HG03342 (cell line): ENCODE measurements at regions not wholly inside any gene's neighbourhood (a gene's known extent, or its start where the extent isn't known, plus 50 kb on each side); places are given as distances from the start of the nearest gene placed in this dataset.

Source experiments
- ATAC-seq: cut with Tn5 transposase; IDR thresholded peaks from one replicate; pipeline ENCODE4 v1.9.1; 2021; ENCODE audit warnings: mild to moderate bottlenecking, moderate library complexity; ENCODE audit not compliant: unreplicated experiment

DNA sequence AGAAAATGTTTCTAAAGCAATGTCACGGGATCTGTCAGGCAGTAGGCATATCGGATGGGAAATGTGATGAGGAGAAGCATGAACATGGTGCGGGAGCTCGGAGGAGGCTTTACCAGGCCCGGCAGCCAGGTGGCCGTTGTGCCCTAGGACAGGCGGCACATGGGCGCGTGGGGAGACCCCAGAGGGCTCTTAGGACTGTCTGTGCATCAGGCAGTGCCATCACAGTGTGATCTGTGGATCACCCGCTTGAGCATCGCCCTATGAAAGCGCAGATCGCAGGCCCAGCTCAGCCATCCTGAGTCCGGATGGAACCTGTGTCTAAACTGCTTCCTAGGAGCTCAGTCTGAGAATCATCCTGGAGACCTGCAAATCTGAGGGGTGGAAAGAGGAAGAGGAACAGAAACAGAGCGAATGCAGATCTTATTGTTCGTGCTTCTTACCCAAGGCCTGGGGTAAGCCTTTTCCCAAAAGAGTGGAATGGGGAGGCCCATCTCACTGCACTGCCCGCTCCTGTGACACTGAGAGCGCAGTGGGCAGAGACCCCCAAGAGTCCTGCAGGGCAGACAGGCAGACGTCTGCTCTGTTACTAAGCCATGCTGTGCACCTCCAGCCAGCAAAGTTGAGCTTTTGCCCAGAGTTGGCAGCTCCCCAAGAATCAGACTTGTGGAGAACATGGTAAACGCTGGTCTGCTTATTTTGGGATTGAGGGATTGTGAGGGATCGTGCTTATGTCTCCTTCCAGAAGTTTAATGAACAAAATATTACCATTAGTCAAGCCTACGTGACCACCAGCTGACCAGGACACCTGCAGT, 251.0 kb downstream of the RHOU start:
- no peak for ATAC-seq

DNA sequence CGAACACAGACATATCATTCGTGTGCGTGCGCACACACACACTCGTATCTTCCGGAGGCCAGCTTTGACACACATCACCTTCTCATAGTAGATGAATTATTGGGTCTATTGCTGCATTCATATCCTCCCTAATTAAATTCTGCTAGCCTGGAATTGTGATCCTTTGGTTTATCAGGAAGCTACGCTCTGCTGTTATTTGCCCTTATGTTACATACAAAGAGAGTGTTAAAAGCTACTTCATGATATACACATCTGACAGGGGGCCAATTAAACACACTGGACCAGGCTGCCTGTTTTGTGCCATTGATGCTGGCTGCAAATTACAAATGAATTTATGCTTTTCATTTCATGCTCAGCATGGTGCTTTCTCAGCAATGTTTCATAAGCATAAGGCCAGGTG, 252.0 kb downstream of the RHOU start:
- ATAC-seq = no peak

DNA sequence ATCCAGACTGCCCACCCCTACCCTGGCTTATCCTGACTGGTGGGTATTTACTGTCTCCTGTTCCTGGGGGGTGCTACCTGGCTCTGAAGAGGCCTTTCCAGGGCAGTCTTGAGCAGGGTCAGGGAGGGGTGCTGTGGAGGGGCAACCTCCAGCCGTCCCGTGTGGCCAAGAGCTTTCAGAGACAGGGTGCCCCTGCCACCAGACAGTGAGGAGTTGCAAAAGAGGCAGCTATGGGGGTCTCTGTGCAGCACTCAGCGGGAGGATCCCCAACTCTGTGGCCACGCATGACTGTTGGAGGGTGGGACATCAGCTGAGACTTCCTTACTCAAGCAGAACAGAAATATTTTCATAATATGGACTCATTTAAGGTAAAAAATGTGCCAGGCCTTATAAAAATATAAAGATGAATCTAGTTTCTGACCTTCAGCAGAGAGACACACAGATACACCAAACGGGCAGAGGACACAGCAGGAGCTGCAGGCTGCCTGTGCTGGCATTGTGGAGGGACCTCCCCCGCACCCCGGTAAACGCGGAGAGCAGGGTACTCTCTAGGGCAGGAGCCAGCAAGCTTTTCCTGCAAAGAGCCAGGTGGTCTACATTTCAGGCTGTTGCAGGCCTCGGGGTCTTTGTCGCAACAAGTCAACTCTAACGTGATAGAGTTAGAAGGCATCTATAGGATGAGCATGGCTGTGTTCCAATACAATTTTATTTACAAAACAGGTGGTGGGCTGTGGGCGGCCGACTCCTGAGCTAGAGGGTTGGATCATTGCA, 252.6 kb downstream of the RHOU start:
- ATAC-seq = no peak

DNA sequence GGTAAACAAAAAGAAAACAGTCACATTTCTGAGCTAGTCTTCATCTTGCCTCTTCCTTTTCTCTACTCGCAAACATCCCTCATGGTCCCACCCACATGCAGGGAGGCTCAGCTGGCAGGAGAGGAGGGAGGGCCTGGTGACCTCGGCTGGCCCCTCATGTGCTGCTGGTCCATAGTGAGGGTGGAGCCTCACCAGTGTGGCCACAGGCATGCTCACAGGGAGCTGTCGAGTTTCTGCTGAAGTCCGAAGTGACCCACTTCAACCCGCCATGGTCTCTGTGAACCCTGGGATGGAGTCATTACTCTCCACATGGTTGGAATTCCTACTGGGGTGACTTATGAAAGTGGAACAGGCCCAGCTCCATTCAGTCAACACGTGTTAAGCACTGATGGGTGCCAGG, 253.4 kb downstream of the RHOU start:
- no peak for ATAC-seq

DNA sequence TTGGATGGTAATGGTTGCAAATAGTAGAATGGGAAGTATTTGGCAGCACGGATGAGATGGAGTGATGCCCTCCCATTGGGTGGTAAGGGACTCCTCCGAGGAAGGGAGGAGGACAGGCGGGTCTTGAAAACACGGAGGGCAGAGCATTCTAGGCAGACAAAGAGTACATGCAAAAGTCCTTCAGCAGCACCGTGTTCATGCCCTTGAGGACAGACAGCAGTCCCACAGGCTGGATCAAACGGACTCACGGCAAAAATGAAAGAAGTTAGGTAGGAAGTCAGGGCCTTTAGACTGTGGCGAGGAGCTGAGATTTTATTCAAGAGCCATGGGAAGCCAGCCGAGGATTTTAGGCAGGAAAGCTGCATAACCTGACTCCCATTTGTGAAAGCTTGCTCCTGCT, 253.9 kb downstream of the RHOU start:
- ATAC-seq = no peak

DNA sequence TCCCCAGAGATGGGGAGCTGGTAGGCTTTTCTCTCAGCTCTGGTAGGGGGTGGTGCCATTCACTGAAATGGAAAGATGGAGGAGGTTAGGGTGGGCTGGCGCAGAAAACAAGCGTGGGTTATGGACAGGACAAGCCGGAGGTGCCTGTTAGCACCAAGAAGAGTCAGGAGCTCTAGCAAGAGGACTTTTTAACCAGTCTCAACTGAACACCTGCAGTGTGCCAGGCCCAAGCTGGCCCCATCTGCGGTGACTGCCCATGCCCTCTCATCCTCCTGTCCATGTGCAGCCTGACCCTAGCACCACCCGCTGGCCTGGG, 254.4 kb downstream of the RHOU start:
- ATAC-seq = no peak

DNA sequence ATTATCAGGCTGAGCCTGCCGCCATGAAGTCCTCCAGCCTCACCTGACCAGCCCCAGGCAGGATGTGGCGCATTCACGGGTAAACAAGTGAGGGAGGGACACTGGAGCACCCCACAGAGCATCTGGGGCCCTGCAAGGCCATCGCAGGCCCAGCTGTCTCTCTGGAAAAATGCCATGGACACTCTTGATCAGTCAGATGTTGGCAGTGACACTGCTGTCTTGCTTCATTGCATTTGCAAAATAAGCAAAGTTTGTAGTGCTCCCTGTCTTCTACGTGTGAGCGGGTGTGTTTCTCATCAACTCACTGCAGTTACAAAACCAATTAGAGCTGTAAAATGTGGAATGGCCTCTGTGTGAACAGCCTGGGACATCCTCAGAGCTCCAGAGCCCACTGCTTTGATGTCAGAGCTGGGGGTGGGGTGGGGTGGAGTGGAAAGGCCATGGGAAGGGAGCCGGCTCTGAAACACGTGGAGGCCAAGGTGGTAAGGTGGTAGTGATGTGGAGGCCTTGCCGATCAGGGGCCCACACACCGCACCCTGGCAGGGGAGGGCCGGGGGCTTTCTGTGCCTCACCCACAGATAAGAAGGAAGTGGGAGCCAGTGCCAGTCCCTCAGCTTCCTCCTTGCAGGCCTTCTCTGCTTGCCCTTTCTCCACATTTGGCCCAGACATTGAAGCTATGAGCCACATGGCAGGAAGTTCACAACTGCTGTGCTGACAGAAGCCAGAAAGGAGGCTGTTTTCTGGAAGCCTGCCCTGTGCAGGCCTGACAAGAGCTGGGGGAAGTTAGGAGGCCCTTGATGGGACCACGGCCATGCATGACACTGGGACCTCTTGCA, 254.9 kb downstream of the RHOU start:
- no peak for ATAC-seq

DNA sequence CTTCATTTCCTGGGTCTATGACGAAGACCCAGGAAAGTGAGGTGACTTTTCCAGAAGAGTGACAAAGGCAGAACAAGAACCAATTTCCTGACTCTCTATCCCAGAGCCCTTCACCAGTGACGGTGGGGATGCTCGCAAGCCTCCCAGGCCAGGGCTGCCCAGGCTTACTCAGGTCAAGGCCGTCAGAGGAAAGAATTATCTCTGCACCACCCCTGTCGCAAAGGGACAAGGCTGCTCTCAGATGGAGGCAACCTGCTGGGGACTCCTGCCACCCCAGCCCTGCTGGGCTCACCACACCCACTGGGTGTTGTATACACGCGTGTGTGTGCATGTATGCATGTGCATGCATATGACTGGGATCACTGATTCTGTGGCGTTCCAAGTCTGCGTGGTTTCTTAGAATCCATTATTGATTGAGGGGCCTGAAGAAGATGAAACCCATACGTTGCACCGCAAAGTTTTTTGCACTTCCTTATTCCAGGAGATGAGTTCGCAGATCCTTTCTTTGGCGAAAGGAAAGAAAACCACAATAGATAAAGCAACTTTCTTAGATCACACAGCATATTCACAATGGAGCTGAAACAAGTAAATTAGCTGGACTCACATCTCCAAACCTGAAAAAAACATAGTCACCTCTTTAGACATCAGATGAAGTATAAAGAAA, 255.8 kb downstream of the RHOU start:
- no peak for ATAC-seq

DNA sequence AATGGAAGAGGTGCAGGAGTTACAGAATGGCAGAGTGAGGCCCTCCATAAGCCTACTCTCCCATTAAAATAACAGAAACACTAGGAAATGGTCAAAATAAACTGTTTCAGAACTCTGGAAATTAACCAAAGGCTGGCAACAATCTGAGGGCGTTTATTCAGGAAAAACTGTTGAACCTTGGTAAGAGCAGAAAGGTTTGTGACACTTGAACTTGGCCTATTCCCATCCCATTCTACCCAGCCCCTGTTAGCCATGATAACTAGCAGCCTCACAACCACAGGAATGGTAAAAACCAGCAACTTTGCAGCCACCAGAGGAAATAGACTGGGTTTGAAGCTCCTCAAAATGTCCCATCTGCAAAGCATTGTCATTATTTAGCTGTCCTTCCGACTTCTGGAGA, 256.8 kb downstream of the RHOU start:
- no peak for ATAC-seq

DNA sequence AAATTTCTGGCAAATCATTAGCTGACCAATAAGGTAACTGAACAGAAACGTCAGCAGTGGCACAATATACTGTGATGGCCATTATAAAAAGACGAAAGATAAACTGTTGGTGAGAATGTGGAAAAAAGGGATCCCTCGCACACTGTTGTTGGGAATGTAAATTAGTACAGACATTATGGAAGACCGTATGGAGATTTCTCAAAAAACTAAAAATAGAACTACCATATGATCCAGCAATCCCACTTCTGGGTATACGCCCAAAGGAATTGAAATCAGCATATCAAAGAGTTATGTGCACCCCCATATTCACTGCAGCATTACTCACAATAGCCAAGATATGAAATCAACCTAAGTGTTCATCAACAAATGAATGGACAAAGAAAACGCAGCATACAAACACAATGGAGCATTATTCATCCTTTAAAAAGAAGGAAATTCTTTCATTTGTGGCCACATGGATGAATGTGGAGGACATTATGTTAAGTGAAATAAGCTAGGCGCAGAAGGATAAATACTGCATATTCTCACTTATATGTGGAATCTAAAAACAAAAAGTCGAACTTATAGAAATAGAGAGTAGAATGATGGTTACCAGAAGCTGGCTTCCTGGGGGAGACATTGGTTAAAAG, 257.7 kb downstream of the RHOU start:
- no peak for ATAC-seq

DNA sequence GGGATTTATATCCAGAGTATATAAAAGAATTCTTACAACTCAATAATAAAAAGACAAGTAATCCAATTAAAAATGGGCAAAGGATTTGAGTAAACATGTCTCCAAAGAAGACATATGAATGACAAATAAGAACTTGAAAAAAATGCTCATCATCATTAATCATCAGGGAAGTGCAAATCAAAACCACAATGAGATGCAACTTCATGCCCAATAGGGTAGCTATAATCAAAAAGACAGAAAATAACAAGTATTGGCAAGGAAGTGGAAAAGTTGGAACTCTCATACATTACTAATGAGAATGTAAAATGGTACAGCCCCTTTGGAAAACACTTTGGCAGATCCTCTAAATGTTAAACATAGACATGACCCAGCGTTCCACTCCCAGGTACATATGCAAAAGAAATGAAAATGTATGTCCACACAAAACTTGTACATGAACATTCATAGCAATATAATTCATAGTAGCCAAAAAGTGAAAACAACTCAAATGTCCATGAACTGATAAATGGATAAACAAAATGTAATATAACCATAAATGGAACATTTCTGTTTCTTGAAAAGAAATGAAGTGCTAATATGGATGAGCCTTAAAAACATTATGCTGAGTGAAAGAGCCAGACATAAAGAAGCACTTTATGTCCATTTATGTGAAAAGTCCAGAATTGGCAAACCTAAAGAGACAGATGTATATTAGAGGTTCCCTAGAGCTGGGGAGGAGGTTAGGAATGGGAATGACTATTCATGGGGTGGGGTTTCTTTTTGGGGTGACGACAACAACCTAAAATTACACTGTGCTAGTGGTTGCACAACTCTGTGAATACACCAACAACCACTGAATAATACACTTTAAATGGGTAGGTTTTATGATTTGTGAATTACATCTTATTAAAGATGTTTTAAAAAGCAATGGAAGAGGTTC, 259.7 kb downstream of the RHOU start:
- ATAC-seq = no peak

DNA sequence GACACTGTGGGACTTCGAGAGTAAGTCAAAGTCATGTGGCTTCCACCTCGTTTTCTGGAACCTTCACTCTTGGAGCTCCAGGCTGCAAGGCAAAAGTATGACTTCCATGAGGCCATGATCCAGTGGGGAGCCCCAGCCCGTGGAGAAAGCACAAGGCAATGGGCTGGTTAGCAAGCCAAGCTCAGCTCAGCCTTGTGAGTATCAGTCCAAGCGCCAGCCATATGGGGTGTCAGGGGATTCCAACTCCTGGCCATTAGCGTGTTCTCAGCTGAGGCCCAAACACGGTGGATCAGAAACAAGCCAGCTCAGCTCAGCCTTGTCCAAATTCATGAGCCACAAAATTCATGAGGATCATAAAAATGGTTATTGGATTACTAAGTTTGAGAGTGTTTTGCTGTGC, 261.0 kb downstream of the RHOU start:
- ATAC-seq = no peak

DNA sequence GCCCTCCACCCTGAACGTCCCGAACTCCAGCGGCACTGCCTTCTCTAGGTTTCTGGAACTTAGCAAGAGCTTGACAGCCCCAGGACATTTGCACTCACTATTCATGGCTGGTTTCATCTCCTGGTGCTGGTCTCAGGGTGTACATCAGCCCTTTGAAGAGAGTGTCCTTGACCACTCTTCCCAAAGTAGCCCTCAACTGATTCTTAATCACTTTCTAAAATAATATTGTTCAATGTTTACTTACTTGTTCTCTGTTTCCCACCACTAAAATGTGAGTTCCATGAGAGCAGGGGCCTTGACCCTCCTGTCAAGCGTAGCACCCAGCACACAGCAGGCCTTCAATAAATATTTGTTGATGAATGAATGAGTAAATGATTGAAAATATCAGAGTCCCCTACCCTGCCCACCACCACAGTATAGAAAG, 262.5 kb downstream of the RHOU start:
- no peak for ATAC-seq

DNA sequence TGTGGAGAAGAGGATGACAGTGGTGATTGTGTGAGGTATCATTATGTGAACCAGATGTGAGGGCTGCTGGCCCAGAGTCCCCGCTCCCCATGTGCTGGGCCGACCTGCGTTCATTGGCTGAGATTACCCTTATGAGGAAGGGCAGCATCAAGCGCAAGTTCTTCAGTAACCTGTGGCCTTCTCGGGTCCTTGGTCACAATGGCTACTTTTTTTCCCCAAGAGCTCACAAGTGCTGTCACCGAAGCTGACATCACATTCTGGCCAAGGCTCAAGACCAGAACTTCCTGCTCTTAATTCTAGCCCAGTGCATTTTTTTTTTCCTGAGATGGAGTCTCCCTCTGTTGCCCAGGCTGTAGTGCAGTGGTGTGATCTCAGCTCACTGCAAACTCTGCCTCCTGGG, 262.9 kb downstream of the RHOU start:
- ATAC-seq = no peak

DNA sequence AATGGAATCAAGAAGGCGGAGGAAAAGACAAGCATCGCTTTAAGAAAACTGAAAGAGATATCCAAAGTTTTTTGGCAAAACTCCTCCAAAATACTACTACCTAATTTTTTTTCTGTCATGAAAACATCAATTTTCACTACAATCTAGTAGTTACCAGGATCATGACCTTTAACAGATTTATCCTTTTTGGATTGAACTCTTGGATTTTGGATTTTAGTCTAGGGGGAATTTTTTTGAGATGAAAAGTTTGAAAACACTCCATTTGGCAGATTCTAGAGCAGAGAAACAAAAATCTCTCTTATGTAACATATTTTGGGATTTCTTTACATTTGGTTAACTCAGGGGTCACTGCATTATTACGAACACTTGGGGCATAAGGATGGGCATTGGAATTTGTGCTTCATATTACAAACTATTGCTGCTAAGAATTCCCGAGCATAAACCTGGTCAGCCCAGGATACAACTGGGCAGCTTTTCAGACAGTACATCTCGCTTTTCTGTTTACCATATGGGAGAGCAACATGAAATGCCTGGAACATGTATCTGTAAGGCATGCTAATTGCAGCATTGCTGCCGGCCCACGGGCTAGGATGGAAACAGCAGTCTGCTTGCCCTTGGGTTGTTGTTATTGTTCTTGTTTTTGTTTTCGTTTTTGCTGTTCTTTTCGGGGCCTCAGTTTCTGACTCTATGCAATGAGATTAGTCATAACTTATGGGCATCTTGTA, 264.3 kb downstream of the RHOU start:
- ATAC-seq = no peak

DNA sequence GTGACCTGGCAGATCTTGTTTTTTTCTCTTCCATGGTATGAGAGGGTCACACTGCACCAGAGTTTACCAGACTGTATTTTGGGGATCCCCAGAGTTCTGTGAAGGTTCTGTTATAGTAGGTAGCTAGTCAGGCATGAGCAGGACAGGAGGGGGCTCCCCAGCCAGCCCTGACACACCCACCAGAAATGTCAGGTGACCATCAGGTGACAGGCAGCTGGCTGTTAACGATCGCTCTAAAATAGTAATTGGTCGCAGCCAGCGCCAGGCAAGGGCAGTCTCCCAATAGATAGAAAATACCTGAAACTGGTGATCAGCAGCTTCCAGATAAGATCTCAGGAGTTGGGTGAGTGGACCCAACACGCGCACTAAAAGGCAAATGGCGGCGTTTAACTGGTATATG, 264.9 kb downstream of the RHOU start:
- ATAC-seq = no peak

DNA sequence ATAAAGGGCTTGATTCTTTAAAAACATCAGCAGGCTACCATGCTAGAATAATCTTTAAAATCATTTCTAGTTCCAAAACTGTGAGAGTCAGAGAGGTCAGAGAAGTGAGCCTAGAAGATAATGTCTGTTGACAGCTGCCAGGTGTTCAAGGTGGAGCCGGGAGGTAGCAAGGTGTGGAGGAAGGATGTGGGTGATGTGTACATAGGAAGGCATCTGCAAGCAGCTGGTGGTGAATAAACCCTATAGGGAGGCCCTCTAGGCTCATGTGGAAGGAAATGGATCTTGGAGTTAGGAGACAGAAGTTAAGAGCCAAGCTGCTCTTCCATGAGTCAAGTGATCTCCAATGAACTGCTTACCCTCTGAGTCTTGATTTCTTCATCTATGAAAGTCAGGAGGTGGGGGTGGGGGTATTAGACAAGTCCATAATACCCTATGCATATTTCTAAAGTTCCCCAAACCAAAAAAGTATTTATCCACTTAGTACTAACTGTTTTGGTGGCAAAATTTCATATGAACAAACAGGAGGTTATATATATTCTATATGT, 266.3 kb downstream of the RHOU start:
- no peak for ATAC-seq

DNA sequence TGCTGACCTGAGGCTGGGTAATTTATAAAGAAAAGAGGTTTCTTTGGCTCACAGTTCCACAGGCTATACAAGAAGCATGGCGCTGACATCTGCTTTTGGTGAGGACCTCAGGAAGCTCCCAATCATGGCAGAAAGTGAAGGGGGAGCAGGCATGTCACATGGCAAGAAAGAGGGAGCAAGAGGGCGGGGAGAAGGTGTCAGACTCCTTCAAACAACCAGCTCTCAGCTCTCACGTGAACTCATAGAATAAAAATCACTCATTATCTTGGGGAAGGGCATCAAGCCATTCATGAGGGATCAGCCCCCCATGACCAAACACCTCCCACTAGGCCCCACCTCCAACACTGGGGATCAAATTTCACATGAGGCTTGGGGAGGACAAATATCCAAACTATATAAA, 266.8 kb downstream of the RHOU start:
- no peak for ATAC-seq
